ENCODE measurements at regions not wholly inside any gene's neighbourhood (a gene's known extent, or its start where the extent isn't known, plus 50 kb on each side); places are given as distances from the start of the nearest gene placed in this dataset.

GRCh38 chr7:17021205-17021604 lies 139.4 kb upstream of the AGR3 start:
- H3K9me3 Mint-ChIP-seq (ENCODE audit: unreplicated experiment) = no peaks in the 10 kb centered on the region
- DNase-seq (ENCODE audit: low spot score) = no peak
- H3K4me1 Mint-ChIP-seq (ENCODE audit: unreplicated experiment) = peaks cover 9% of the 10 kb centered on the region
- H3K36me3 Mint-ChIP-seq (ENCODE audit: low read depth, unreplicated experiment) = no peaks in the 10 kb centered on the region
- H3K27ac Mint-ChIP-seq (ENCODE audit: unreplicated experiment) = no peak overlapping the region
- no peaks in the 10 kb centered on the region for H3K27me3 Mint-ChIP-seq (ENCODE audit: unreplicated experiment)
- TF ChIP-seq CTCF (IDR thresholded peaks at IDR 0.05; ENCODE audit: unreplicated experiment) = no peak
- no peak overlapping the region for H3K4me3 Mint-ChIP-seq (ENCODE audit: unreplicated experiment)

- Mint-ChIP-seq H3K27ac (ENCODE audit: unreplicated experiment) (no peak overlapping the region), H3K4me1 (ENCODE audit: unreplicated experiment) (peaks cover 9% of the 10 kb centered on the region), H3K36me3 (ENCODE audit: low read depth, unreplicated experiment) (no peaks in the 10 kb centered on the region), H3K4me3 (ENCODE audit: unreplicated experiment) (no peak overlapping the region), H3K27me3 (ENCODE audit: unreplicated experiment) (no peaks in the 10 kb centered on the region), H3K9me3 (ENCODE audit: unreplicated experiment) (no peaks in the 10 kb centered on the region)
- no peak for TF ChIP-seq CTCF (IDR thresholded peaks at IDR 0.05; ENCODE audit: unreplicated experiment)
- DNase-seq (ENCODE audit: low spot score) = no peak
Measured at GRCh38 chr7:17022920-17023319, 141.1 kb upstream of the AGR3 start.

- no peak for DNase-seq (ENCODE audit: low spot score)
- Mint-ChIP-seq H3K9me3 (ENCODE audit: unreplicated experiment) (no peaks in the 10 kb centered on the region), H3K27ac (ENCODE audit: unreplicated experiment) (no peak overlapping the region), H3K36me3 (ENCODE audit: low read depth, unreplicated experiment) (no peaks in the 10 kb centered on the region), H3K4me1 (ENCODE audit: unreplicated experiment) (peaks cover 12% of the 10 kb centered on the region), H3K27me3 (ENCODE audit: unreplicated experiment) (no peaks in the 10 kb centered on the region), H3K4me3 (ENCODE audit: unreplicated experiment) (no peak overlapping the region)
- no peak for TF ChIP-seq CTCF (IDR thresholded peaks at IDR 0.05; ENCODE audit: unreplicated experiment)
Measured at GRCh38 chr7:17026269-17026668, 144.5 kb upstream of the AGR3 start.

DNA sequence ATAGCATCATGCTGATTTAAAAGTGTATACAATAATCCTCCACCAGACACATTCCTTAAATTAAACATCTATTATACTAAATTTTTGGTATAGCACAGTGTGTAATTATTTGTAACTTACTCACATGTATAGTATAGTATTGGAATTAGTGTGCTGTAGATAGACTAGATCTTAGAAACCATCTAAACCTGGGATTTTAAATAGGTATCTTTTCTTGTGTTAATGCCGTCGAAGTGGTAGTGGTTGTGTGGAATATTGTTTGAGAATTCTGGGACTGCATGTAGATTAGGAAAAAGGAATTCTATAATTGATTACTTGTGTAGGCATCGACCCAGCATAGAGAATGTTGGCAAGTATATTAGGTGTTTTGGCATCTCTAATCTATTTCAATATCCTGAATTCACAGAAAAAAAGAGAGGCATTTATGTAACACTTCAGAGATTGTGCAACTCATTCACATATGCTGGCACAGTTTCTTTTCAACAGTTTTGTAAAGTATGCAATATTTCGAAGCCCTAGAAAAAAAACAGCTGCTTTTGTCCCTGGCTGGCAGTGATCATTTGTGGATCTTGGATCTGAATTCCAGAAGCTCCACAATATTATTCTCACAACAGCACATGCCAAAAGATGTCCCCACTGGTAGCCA lies 145.5 kb upstream of the AGR3 start:
- Mint-ChIP-seq H3K27me3 (ENCODE audit: unreplicated experiment) (no peaks in the 10 kb centered on the region), H3K4me3 (ENCODE audit: unreplicated experiment) (no peak overlapping the region), H3K4me1 (ENCODE audit: unreplicated experiment) (peaks cover 20% of the 10 kb centered on the region), H3K36me3 (ENCODE audit: low read depth, unreplicated experiment) (no peaks in the 10 kb centered on the region), H3K9me3 (ENCODE audit: unreplicated experiment) (no peaks in the 10 kb centered on the region), H3K27ac (ENCODE audit: unreplicated experiment) (no peak overlapping the region)
- no peak for TF ChIP-seq CTCF (IDR thresholded peaks at IDR 0.05; ENCODE audit: unreplicated experiment)
- DNase-seq (ENCODE audit: low spot score) = no peak

GRCh38 chr7:17027789-17028152 lies 146.0 kb upstream of the AGR3 start:
- no peaks in the 10 kb centered on the region for H3K9me3 Mint-ChIP-seq (ENCODE audit: unreplicated experiment)
- H3K36me3 Mint-ChIP-seq (ENCODE audit: low read depth, unreplicated experiment) = no peaks in the 10 kb centered on the region
- TF ChIP-seq CTCF (IDR thresholded peaks at IDR 0.05; ENCODE audit: unreplicated experiment) = no peak
- no peak overlapping the region for H3K27ac Mint-ChIP-seq (ENCODE audit: unreplicated experiment)
- no peaks in the 10 kb centered on the region for H3K27me3 Mint-ChIP-seq (ENCODE audit: unreplicated experiment)
- no peak for DNase-seq (ENCODE audit: low spot score)
- peaks cover 20% of the 10 kb centered on the region for H3K4me1 Mint-ChIP-seq (ENCODE audit: unreplicated experiment)
- no peak overlapping the region for H3K4me3 Mint-ChIP-seq (ENCODE audit: unreplicated experiment)
